SK-N-SH (cell line): ENCODE measurements at regions not wholly inside any gene's neighbourhood (a gene's known extent, or its start where the extent isn't known, plus 50 kb on each side); places are given as distances from the start of the nearest gene placed in this dataset.

ENCODE experiments used
- CTCF ChIA-PET: fragments of 300-600, 350-600 bp; formaldehyde crosslinking; extraction: SDS; loops from one replicate; lab custom pipeline; 2021; lab: Yijun Ruan, JAX
- POLR2A ChIA-PET: fragments of 350-600 bp; sonication (Branson Sonifier 250); formaldehyde crosslinking; extraction: SDS; loops from one replicate; lab custom pipeline; 2020; ENCODE audit warnings: antibody characterized with exemption, inconsistent platforms; lab: Yijun Ruan, JAX
- DNase-seq: peaks from one replicate; pipeline ENCODE4 v3.0.0; 2012
- H2AFZ ChIP-seq: fragments of 200-600 bp; sonication (generic); 2 replicates; pipeline ENCODE4 v1.8.1; 2016; ENCODE audit warnings: antibody characterized with exemption, mild to moderate bottlenecking, low read depth
- H3F3A ChIP-seq: fragments of 200-600 bp; sonication (generic); replicated peaks from 2 replicates; pipeline ENCODE3; 2016; ENCODE audit warnings: antibody characterized with exemption, mild to moderate bottlenecking; ENCODE audit not compliant: insufficient read depth
- H3K27ac ChIP-seq, 2 experiments: fragments of 200-500 bp in 1 of 2; fragments of 200-600 bp in 1 of 2; sonication (Bioruptor generic) in 1 of 2; sonication (generic), shearing (Covaris generic) in 1 of 2; 2 replicates each; pipeline versions ENCODE4 v1.5.1 to v1.6.1; 2014 to 2016; ENCODE audit warnings: low read depth in 2 of 2, inconsistent platforms in 1 of 2, low read length in 1 of 2, mild to moderate bottlenecking in 1 of 2, mixed read lengths in 1 of 2
- H3K27me3 ChIP-seq: fragments of 200-600 bp; sonication (generic), shearing (Covaris generic); 2 replicates; pipeline ENCODE4 v1.6.1; 2016; ENCODE audit warnings: mixed run types; ENCODE audit not compliant: insufficient read depth
- H3K36me3 ChIP-seq, 2 experiments: fragments of 200-500 bp in 1 of 2; fragments of 200-600 bp in 1 of 2; sonication (Bioruptor generic) in 1 of 2; sonication (generic) in 1 of 2; replicated peaks in 1 of 2; 2 replicates each; pipeline versions ENCODE3 to v1.5.1; 2014 to 2016; ENCODE audit warnings: low read length in 1 of 2, mild to moderate bottlenecking in 1 of 2; ENCODE audit not compliant: insufficient read depth in 2 of 2, control insufficient read depth in 1 of 2
- H3K4me1 ChIP-seq, 2 experiments: fragments of 200-500 bp in 1 of 2; fragments of 200-600 bp in 1 of 2; sonication (Bioruptor generic) in 1 of 2; sonication (generic), shearing (Covaris generic) in 1 of 2; 2 replicates each; pipeline versions ENCODE4 v1.5.1 to v1.6.1; 2014 to 2016; ENCODE audit warnings: low read depth in 1 of 2, low read length in 1 of 2, mixed run types in 1 of 2; ENCODE audit not compliant: insufficient read depth in 2 of 2, control insufficient read depth in 1 of 2
- H3K4me2 ChIP-seq: fragments of 200-600 bp; sonication (generic), shearing (Covaris generic); 2 replicates; pipeline ENCODE4 v1.6.1; 2017; ENCODE audit warnings: mixed run types
- H3K4me3 ChIP-seq, 2 experiments: fragments of 200-500 bp in 1 of 2; fragments of 200-600 bp in 1 of 2; sonication (Bioruptor generic) in 1 of 2; sonication (generic), shearing (Covaris generic) in 1 of 2; 2 replicates each; pipeline versions ENCODE4 v1.5.1 to v1.8.1; 2014 to 2016; ENCODE audit warnings: low read depth in 2 of 2, inconsistent platforms in 1 of 2, low read length in 1 of 2, mild to moderate bottlenecking in 1 of 2, mixed read lengths in 1 of 2, moderate library complexity in 1 of 2
- H3K79me2 ChIP-seq: fragments of 200-600 bp; sonication (generic); 2 replicates; pipeline ENCODE4 v1.8.1; 2017; ENCODE audit warnings: mild to moderate bottlenecking; ENCODE audit not compliant: insufficient read depth
- H3K9ac ChIP-seq: fragments of 200-600 bp; sonication (generic); 2 replicates; pipeline ENCODE4 v1.6.1; 2017; ENCODE audit warnings: mixed run types
- H3K9me2 ChIP-seq: fragments of 200-600 bp; sonication (generic); 2 replicates; pipeline ENCODE4 v1.6.1; 2017; ENCODE audit warnings: mixed run types
- H3K9me3 ChIP-seq: fragments of 200-600 bp; sonication (generic); 2 replicates; pipeline ENCODE4 v1.6.1; 2017; ENCODE audit warnings: mixed run types, mild to moderate bottlenecking, moderate library complexity
- H4K20me1 ChIP-seq: fragments of 200-600 bp; sonication (generic); 2 replicates; pipeline ENCODE4 v1.6.1; 2017; ENCODE audit warnings: mild to moderate bottlenecking, mixed run types; ENCODE audit not compliant: insufficient read depth
- CTCF ChIP-seq: fragments of 200-600 bp; sonication (generic); IDR thresholded peaks from 2 replicates; pipeline ENCODE4 v1.6.1; 2017; ENCODE audit warnings: antibody characterized with exemption, mild to moderate bottlenecking, moderate library complexity
- EP300 ChIP-seq, 2 experiments: IDR thresholded peaks; 2 replicates each; pipeline versions ENCODE4 v1.4.0 to v1.6.1; 2012; ENCODE audit warnings: borderline replicate concordance in 1 of 2, low read depth in 1 of 2, low read length in 1 of 2
- EZH2phosphoT487 ChIP-seq: fragments of 200-600 bp; sonication (generic); IDR thresholded peaks from 2 replicates; pipeline ENCODE4 v1.6.1; 2017; ENCODE audit warnings: low read depth, mixed run types, mild to moderate bottlenecking, antibody characterized with exemption, moderate library complexity, borderline replicate concordance
- FOXJ3 ChIP-seq: sonication (generic); formaldehyde crosslinking; IDR thresholded peaks from 2 replicates; pipeline ENCODE4 v1.5.1; 2020; ENCODE audit warnings: mild to moderate bottlenecking, missing genetic modification reagents
- JUND ChIP-seq: IDR thresholded peaks from 2 replicates; pipeline ENCODE4 v1.4.0; 2012
- MAX ChIP-seq: IDR thresholded peaks from 2 replicates; pipeline ENCODE4 v1.4.0; 2012; ENCODE audit warnings: low read depth
- MEF2A ChIP-seq: IDR thresholded peaks from 2 replicates; pipeline ENCODE4 v1.4.0; 2012; ENCODE audit warnings: low read depth, borderline replicate concordance
- MXI1 ChIP-seq: IDR thresholded peaks from 2 replicates; pipeline ENCODE4 v1.6.1; 2012; ENCODE audit warnings: mild to moderate bottlenecking, low read depth, low read length, improper control_type of control experiment
- NRF1 ChIP-seq: IDR thresholded peaks from 2 replicates; pipeline ENCODE4 v1.6.1; 2012; ENCODE audit warnings: low read depth, mild to moderate bottlenecking, low read length
- PBX3 ChIP-seq: IDR thresholded peaks from 2 replicates; pipeline ENCODE4; 2012
- REST ChIP-seq: IDR thresholded peaks from 2 replicates; pipeline ENCODE4 v1.6.1; 2012; ENCODE audit warnings: mild to moderate bottlenecking, low read depth, low read length, moderate library complexity
- RFX5 ChIP-seq: IDR thresholded peaks from 2 replicates; pipeline ENCODE4 v1.6.1; 2012; ENCODE audit warnings: mild to moderate bottlenecking, improper control_type of control experiment, low read length
- TAF1 ChIP-seq: IDR thresholded peaks from 2 replicates; pipeline ENCODE4 v1.6.1; 2012; ENCODE audit warnings: low read depth, mild to moderate bottlenecking, low read length, moderate library complexity, borderline replicate concordance
- TCF12 ChIP-seq: IDR thresholded peaks from 2 replicates; pipeline ENCODE4 v1.4.0; 2012
- USF2 ChIP-seq: fragments of 150-350 bp; IDR thresholded peaks from 2 replicates; pipeline ENCODE4 v1.6.1; 2017; ENCODE audit warnings: antibody characterized with exemption, low read length, low read depth, borderline replicate concordance
- YY1 ChIP-seq: IDR thresholded peaks from 2 replicates; pipeline ENCODE4 v1.4.0; 2012; ENCODE audit warnings: low read depth, mild to moderate bottlenecking
- ZBTB33 ChIP-seq: IDR thresholded peaks from 2 replicates; pipeline ENCODE4 v1.4.0; 2012; ENCODE audit warnings: low read depth, borderline replicate concordance
- WGBS: methylation state at CpG from one replicate; pipeline ENCODE4 v1.1.6; 2017; ENCODE audit warnings: low lambda C conversion rate; 5-methylcytosine and 5-hydroxymethylcytosine counted together

- CTCF ChIA-PET = no interaction called here
- no peak for DNase-seq
- no peak overlapping the region for H3K9ac ChIP-seq
- no peak overlapping the region for H2AFZ ChIP-seq
- no peaks in the 10 kb centered on the region for H3K9me3 ChIP-seq
- H3F3A ChIP-seq = no peaks in the 10 kb centered on the region
- POLR2A ChIA-PET = no interaction called here
- H3K79me2 ChIP-seq = no peaks in the 10 kb centered on the region
- no peak overlapping the region for H3K4me3 ChIP-seq
- no peak for TF ChIP-seq MAX
- TF ChIP-seq PBX3 = no peak
- TF ChIP-seq EP300 (IDR thresholded peaks at IDR 0.05; ENCODE audit: borderline replicate concordance in 1 of 2, low read depth in 1 of 2, low read length in 1 of 2) = no peak
- no peak for TF ChIP-seq RFX5
- TF ChIP-seq NRF1 = no peak
- TF ChIP-seq EZH2phosphoT487 = no peak
- TF ChIP-seq MXI1 = no peak
- no peak for TF ChIP-seq FOXJ3
- TF ChIP-seq CTCF = no peak
- no peak for TF ChIP-seq JUND
- TF ChIP-seq REST = no peak
- TF ChIP-seq MEF2A = no peak
- TF ChIP-seq ZBTB33 = no peak
- TF ChIP-seq TAF1 = no peak
- TF ChIP-seq USF2 = no peak
- no peak for TF ChIP-seq YY1
- TF ChIP-seq TCF12 = no peak
- H4K20me1 ChIP-seq = no peaks in the 10 kb centered on the region
- H3K27me3 ChIP-seq = no peaks in the 10 kb centered on the region
- H3K4me1 ChIP-seq = peaks cover 0 to 3% of the 10 kb centered on the region in 2 experiments; a peak in 1 of 4 replicates
- H3K27ac ChIP-seq = no peak overlapping the region
- no peak overlapping the region for H3K4me2 ChIP-seq
- WGBS = 12% methylated on average over 6 of the region's 6 CpGs
- H3K9me2 ChIP-seq = no peaks in the 10 kb centered on the region
- H3K36me3 ChIP-seq = no peaks in the 10 kb centered on the region
Measured at GRCh38 chr20:24862606-24863005, 86.5 kb upstream of the CST7 start.
